Smooth muscle cell (in vitro differentiated cells): ENCODE measurements at regions not wholly inside any gene's neighbourhood (a gene's known extent, or its start where the extent isn't known, plus 50 kb on each side); places are given as distances from the start of the nearest gene placed in this dataset.

Experiments
- DNase-seq: peaks from one replicate; lab custom pipeline; 2025; ENCODE audit not compliant: unreplicated experiment; lab: John Stamatoyannopoulos, UW
- H2AFZ ChIP-seq: fragments of 200-600 bp; sonication (generic); 2 replicates; pipeline ENCODE4 v1.6.0; 2016; ENCODE audit warnings: antibody characterized with exemption, low read depth, mild to moderate bottlenecking
- H3F3A ChIP-seq: fragments of 200-600 bp; sonication (generic); 2 replicates; pipeline ENCODE4 v1.6.0; 2017; ENCODE audit warnings: antibody characterized with exemption, low read depth
- H3K27ac ChIP-seq: fragments of 200-600 bp; sonication (generic); 2 replicates; pipeline ENCODE4 v1.5.1; 2016; ENCODE audit warnings: low read depth, mild to moderate bottlenecking
- H3K27me3 ChIP-seq: fragments of 200-600 bp; sonication (generic); 2 replicates; pipeline ENCODE4 v1.6.1; 2016; ENCODE audit warnings: low read depth, mild to moderate bottlenecking
- H3K36me3 ChIP-seq: fragments of 200-600 bp; sonication (generic); 2 replicates; pipeline ENCODE4 v1.5.1; 2016; ENCODE audit warnings: low read depth
- H3K4me1 ChIP-seq: fragments of 200-600 bp; sonication (generic); 2 replicates; pipeline ENCODE4 v1.5.1; 2016; ENCODE audit warnings: low read depth
- H3K4me2 ChIP-seq: fragments of 200-600 bp; sonication (generic); 2 replicates; pipeline ENCODE4 v1.6.0; 2016; ENCODE audit warnings: mild to moderate bottlenecking
- H3K4me3 ChIP-seq: fragments of 200-600 bp; sonication (generic); 2 replicates; pipeline ENCODE4 v1.5.1; 2016; ENCODE audit warnings: mild to moderate bottlenecking
- H3K79me2 ChIP-seq: fragments of 200-600 bp; sonication (generic); 2 replicates; pipeline ENCODE4 v1.6.0; 2016; ENCODE audit warnings: low read depth, mild to moderate bottlenecking
- H3K9ac ChIP-seq: fragments of 200-600 bp; sonication (generic); 2 replicates; pipeline ENCODE4 v1.6.0; 2016; ENCODE audit warnings: low read depth
- H3K9me3 ChIP-seq: fragments of 200-600 bp; sonication (generic); replicated peaks from 2 replicates; pipeline ENCODE4 v1.5.1; 2016; ENCODE audit warnings: low read depth
- H4K20me1 ChIP-seq: fragments of 200-600 bp; sonication (generic); 2 replicates; pipeline ENCODE4 v1.6.0; 2016; ENCODE audit warnings: low read depth
- CTCF ChIP-seq: fragments of 200-600 bp; sonication (generic); IDR thresholded peaks from 2 replicates; pipeline ENCODE4 v1.5.1; 2017; ENCODE audit warnings: borderline replicate concordance, mild to moderate bottlenecking, antibody characterized with exemption; ENCODE audit not compliant: insufficient read depth, poor library complexity, severe bottlenecking
- WGBS: methylation state at CpG from one replicate; pipeline ENCODE4 v1.1.7; 2016; ENCODE audit warnings: low lambda C conversion rate; 5-methylcytosine and 5-hydroxymethylcytosine counted together

- no peaks in the 10 kb centered on the region for H3K79me2 ChIP-seq
- no peaks in the 10 kb centered on the region for H3F3A ChIP-seq
- H3K9ac ChIP-seq, result no peak overlapping the region
- no peaks in the 10 kb centered on the region for H3K27me3 ChIP-seq
- no peak overlapping the region for H2AFZ ChIP-seq
- no peaks in the 10 kb centered on the region for H3K9me3 ChIP-seq
- H4K20me1 ChIP-seq, result no peaks in the 10 kb centered on the region
- WGBS, result 71% methylated on average over 3 of the region's 3 CpGs
- H3K36me3 ChIP-seq, result no peaks in the 10 kb centered on the region
- no peak overlapping the region for H3K27ac ChIP-seq
- no peak for TF ChIP-seq CTCF
- no peak overlapping the region for H3K4me3 ChIP-seq
- DNase-seq, result no peak
- no peak overlapping the region for H3K4me2 ChIP-seq
- H3K4me1 ChIP-seq, result no peaks in the 10 kb centered on the region
These were observed 940.1 kb upstream of the SORCS1 start for GRCh38 chr10:108104551-108105156.

DNA sequence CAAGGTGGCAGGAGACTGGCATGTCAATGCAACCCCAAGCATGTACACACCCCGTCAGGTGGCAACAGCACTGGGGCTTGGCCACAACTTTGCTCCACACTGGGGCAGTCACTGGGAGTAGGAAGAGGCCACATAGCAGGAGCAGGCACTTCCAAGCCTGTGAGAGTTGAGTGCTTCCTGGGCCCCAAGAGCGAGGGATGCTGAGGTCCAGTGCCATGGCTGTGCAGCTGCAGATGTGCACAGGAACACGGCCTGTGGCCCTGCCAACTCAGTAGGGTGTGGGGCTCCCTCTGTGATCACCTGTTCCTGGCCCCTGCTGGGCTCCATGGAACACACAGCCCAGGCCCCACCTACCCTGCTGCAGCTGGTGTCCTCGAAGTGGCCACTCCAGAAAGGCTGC, 932.8 kb upstream of the SORCS1 start:
- no peak for TF ChIP-seq CTCF
- no peak overlapping the region for H3K4me3 ChIP-seq
- H3K27ac ChIP-seq, result no peak overlapping the region
- DNase-seq, result no peak
- no peaks in the 10 kb centered on the region for H4K20me1 ChIP-seq
- H3K27me3 ChIP-seq, result no peaks in the 10 kb centered on the region
- H3K4me1 ChIP-seq, result no peaks in the 10 kb centered on the region
- no peaks in the 10 kb centered on the region for H3K9me3 ChIP-seq
- 90% methylated on average over 4 of the region's 4 CpGs for WGBS
- H2AFZ ChIP-seq, result no peak overlapping the region
- no peak overlapping the region for H3K9ac ChIP-seq
- H3K36me3 ChIP-seq, result no peaks in the 10 kb centered on the region
- H3K79me2 ChIP-seq, result no peaks in the 10 kb centered on the region
- H3F3A ChIP-seq, result no peaks in the 10 kb centered on the region
- H3K4me2 ChIP-seq, result no peak overlapping the region

- Histone ChIP-seq H3K27me3 (no peaks in the 10 kb centered on the region), H3K79me2 (no peaks in the 10 kb centered on the region), H3K4me3 (no peak overlapping the region), H3F3A (no peaks in the 10 kb centered on the region), H3K4me2 (no peak overlapping the region), H3K9me3 (no peaks in the 10 kb centered on the region), H3K9ac (no peak overlapping the region), H3K36me3 (no peaks in the 10 kb centered on the region), H3K4me1 (no peaks in the 10 kb centered on the region), H3K27ac (no peak overlapping the region), H2AFZ (no peak overlapping the region), H4K20me1 (no peaks in the 10 kb centered on the region)
- 89% methylated on average over 7 of the region's 7 CpGs for WGBS
- DNase-seq, result no peak
- TF ChIP-seq CTCF, result no peak
These were observed 931.7 kb upstream of the SORCS1 start for GRCh38 chr10:108095932-108096925.
